H1 (cell line): ENCODE measurements at regions not wholly inside any gene's neighbourhood (a gene's known extent, or its start where the extent isn't known, plus 50 kb on each side); places are given as distances from the start of the nearest gene placed in this dataset.

Source experiments
- BCL11A ChIP-seq, 2 experiments: IDR thresholded peaks; one replicate each; pipeline ENCODE4 v1.6.1; 2011; ENCODE audit warnings: low read depth in 2 of 2, low read length in 2 of 2, mild to moderate bottlenecking in 2 of 2
- CBX8 ChIP-seq: fragments of 300-800, 300-1000 bp; sonication (generic); IDR thresholded peaks from 2 replicates; pipeline ENCODE4 v1.7.1; 2016; ENCODE audit warnings: low read depth, low read length, borderline replicate concordance
- CHD7 ChIP-seq: fragments of 300-600 bp; sonication (generic); IDR thresholded peaks from 2 replicates; pipeline ENCODE4 v1.7.1; 2012; ENCODE audit warnings: low read length, moderate library complexity, mild to moderate bottlenecking, inconsistent platforms; ENCODE audit not compliant: insufficient replicate concordance
- KDM5A ChIP-seq: fragments of 200-600 bp; IDR thresholded peaks from 2 replicates; pipeline ENCODE4 v1.7.1; 2012; ENCODE audit warnings: mild to moderate bottlenecking, low read length, inconsistent platforms, mixed read lengths
- MAX ChIP-seq: IDR thresholded peaks from 2 replicates; pipeline ENCODE4 v1.6.1; 2012; ENCODE audit warnings: inconsistent platforms
- SIRT6 ChIP-seq: IDR thresholded peaks from one replicate; pipeline ENCODE4 v1.7.1; 2012; ENCODE audit warnings: low read length, inconsistent platforms
- SP1 ChIP-seq: IDR thresholded peaks from 2 replicates; pipeline ENCODE4 v1.6.1; 2011; ENCODE audit warnings: low read depth, low read length
- SUZ12 ChIP-seq: fragments of 200-600 bp; sonication (generic); IDR thresholded peaks from 2 replicates; pipeline ENCODE4 v1.6.1; 2012; ENCODE audit warnings: mild to moderate bottlenecking, inconsistent platforms, low read length, moderate library complexity, mixed read lengths

GRCh38 chr10:131668903-131669302, 231.9 kb upstream of the PPP2R2D start (continued):
- TF ChIP-seq CHD7 (no peak), KDM5A (no peak), SIRT6 (no peak), CBX8 (no peak), MAX (no peak), SUZ12 (no peak), SP1 (no peak), BCL11A (IDR thresholded peaks at IDR 0.05; ENCODE audit: low read depth in 2 of 2, low read length in 2 of 2) (no peak)
